ENCODE measurements at regions not wholly inside any gene's neighbourhood (a gene's known extent, or its start where the extent isn't known, plus 50 kb on each side); places are given as distances from the start of the nearest gene placed in this dataset.

DNA sequence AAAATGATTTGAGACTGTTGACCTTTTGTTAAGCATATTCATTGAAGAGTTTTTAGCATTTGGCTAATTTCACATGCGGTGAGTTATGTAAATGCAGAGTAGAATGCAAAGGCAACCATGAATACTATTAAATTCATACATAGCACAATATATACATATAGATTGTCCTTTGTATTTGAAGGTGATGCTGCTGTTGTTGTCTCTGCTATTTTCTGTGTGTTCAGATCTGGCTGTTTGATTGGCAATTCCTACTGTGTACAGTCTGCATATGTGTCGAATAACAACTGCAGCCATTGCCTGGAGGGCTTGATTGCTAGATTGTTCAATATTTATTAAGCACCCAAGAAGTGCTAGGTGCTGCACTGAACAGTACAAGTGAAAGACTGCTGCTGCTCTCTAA lies 187.4 kb downstream of the FOXG1 start:
- no peak overlapping the region for H4K8ac ChIP-seq (ENCODE audit: extremely low read depth, insufficient read depth, low read length)
- H3K18ac ChIP-seq (ENCODE audit: extremely low read depth, low read length), result no peak overlapping the region
- H3K36me3 ChIP-seq (ENCODE audit: control insufficient read depth in 2 of 4, insufficient read depth in 4 of 4, low read length in 3 of 4), result no peaks in the 10 kb centered on the region
- H3K27me3 ChIP-seq (replicated peaks in 1 of 4; ENCODE audit: control insufficient read depth in 3 of 4, extremely low read depth in 1 of 4, insufficient read depth in 3 of 4, low read length in 3 of 4), result no peaks in the 10 kb centered on the region
- H4K91ac ChIP-seq (replicated peaks; ENCODE audit: insufficient read length, low read length), result no peak overlapping the region
- no peak overlapping the region for H3K27ac ChIP-seq (ENCODE audit: low read depth, low read length)
- no peak overlapping the region for H2BK20ac ChIP-seq (ENCODE audit: low read length)
- no peak overlapping the region for H3K23ac ChIP-seq (ENCODE audit: insufficient read length)
- H2BK5ac ChIP-seq (ENCODE audit: low read depth, low read length), result no peak overlapping the region
- no peaks in the 10 kb centered on the region for H3K9me3 ChIP-seq (ENCODE audit: insufficient read depth in 2 of 2, low read depth in 1 of 2, low read length in 1 of 2)
- H3K79me1 ChIP-seq (ENCODE audit: low read depth, low read length), result no peaks in the 10 kb centered on the region
- ChIA-PET POLR2A (ENCODE audit: partially characterized antibody) (no interaction called here), CTCF (ENCODE audit: partially characterized antibody) (no interaction called here)
- no peak overlapping the region for H2BK120ac ChIP-seq (replicated peaks; ENCODE audit: low read depth, low read length)
- H3K14ac ChIP-seq (ENCODE audit: insufficient read length), result no peak overlapping the region
- H3K4ac ChIP-seq (replicated peaks; ENCODE audit: insufficient read length, low read depth, low read length), result no peak overlapping the region
- no peak overlapping the region for H2AFZ ChIP-seq (ENCODE audit: low read length)
- no peaks in the 10 kb centered on the region for H3K79me2 ChIP-seq (ENCODE audit: control insufficient read depth in 1 of 2, insufficient read depth in 2 of 2, low read length in 2 of 2)
- DNase-seq (ENCODE audit: low read depth in 1 of 2, low spot score in 2 of 2) (no peak), FAIRE-seq (no peak)
- H2BK15ac ChIP-seq (ENCODE audit: low read length), result no peak overlapping the region
- no peak overlapping the region for H2BK12ac ChIP-seq (ENCODE audit: low read depth, low read length)
- WGBS, 2 experiments (ENCODE audit: extremely low coverage in 1 of 2, insufficient coverage in 1 of 2, insufficient read length in 1 of 2, insufficient replicate concordance in 2 of 2, low coverage in 1 of 2, low lambda C conversion rate in 2 of 2, missing lambda C conversion rate in 1 of 2), result 85% methylated on average over 2 of the region's 2 CpGs; no CpG with 5 or more reads in 1 of the 2 experiments
- no peak overlapping the region for H4K5ac ChIP-seq (ENCODE audit: insufficient read length, low read depth, low read length)
- no peaks in the 10 kb centered on the region for H4K20me1 ChIP-seq (replicated peaks in 1 of 2; ENCODE audit: control insufficient read depth in 1 of 2, insufficient read depth in 2 of 2, low read length in 2 of 2)
- H3K56ac ChIP-seq (replicated peaks; ENCODE audit: insufficient read length, low read depth, low read length), result no peak overlapping the region
- H3K23me2 ChIP-seq (ENCODE audit: low read depth, low read length), result no peaks in the 10 kb centered on the region
- no peak overlapping the region for H3K4me2 ChIP-seq (ENCODE audit: insufficient read depth in 1 of 2, low read depth in 2 of 2, low read length in 2 of 2)
- H2AK5ac ChIP-seq (ENCODE audit: low read depth, low read length), result no peak overlapping the region
- no peak overlapping the region for H3K4me3 ChIP-seq (ENCODE audit: extremely low read depth in 1 of 4, insufficient read depth in 2 of 4, low read depth in 3 of 4, low read length in 4 of 4)
- no peak overlapping the region for H3K9ac ChIP-seq (replicated peaks in 1 of 4; ENCODE audit: extremely low read depth in 1 of 4, low read depth in 3 of 4, low read length in 3 of 4)
- H3K4me1 ChIP-seq (replicated peaks in 1 of 4; ENCODE audit: control insufficient read depth in 3 of 4, insufficient read depth in 4 of 4, low read length in 3 of 4), result no peaks in the 10 kb centered on the region
- TF ChIP-seq SP4 (IDR thresholded peaks at IDR 0.05; ENCODE audit: low read length), result no peak
- no peak for TF ChIP-seq HDAC2 (IDR thresholded peaks at IDR 0.05; ENCODE audit: borderline replicate concordance in 1 of 2, low read depth in 2 of 2, low read length in 2 of 2)
- TF ChIP-seq KDM1A (IDR thresholded peaks at IDR 0.05; ENCODE audit: borderline replicate concordance, low read length), result no peak
- no peak for TF ChIP-seq FOSL1 (IDR thresholded peaks at IDR 0.05; ENCODE audit: insufficient read depth, low read depth, low read length)
- no peak for TF ChIP-seq PHF8 (conservative IDR thresholded peaks at IDR 0.05; ENCODE audit: low read depth, low read length)
- no peak for TF ChIP-seq SP1 (IDR thresholded peaks at IDR 0.05; ENCODE audit: low read depth, low read length)
- no peak for TF ChIP-seq CHD1 (IDR thresholded peaks at IDR 0.05; ENCODE audit: low read depth, low read length)
- TF ChIP-seq CREB1 (IDR thresholded peaks at IDR 0.05), result no peak
- TF ChIP-seq BCL11A (IDR thresholded peaks at IDR 0.05; ENCODE audit: low read depth in 2 of 2, low read length in 2 of 2), result no peak
- no peak for TF ChIP-seq CBX5 (IDR thresholded peaks at IDR 0.05; ENCODE audit: low read depth, low read length)
- TF ChIP-seq, protein P1, sequence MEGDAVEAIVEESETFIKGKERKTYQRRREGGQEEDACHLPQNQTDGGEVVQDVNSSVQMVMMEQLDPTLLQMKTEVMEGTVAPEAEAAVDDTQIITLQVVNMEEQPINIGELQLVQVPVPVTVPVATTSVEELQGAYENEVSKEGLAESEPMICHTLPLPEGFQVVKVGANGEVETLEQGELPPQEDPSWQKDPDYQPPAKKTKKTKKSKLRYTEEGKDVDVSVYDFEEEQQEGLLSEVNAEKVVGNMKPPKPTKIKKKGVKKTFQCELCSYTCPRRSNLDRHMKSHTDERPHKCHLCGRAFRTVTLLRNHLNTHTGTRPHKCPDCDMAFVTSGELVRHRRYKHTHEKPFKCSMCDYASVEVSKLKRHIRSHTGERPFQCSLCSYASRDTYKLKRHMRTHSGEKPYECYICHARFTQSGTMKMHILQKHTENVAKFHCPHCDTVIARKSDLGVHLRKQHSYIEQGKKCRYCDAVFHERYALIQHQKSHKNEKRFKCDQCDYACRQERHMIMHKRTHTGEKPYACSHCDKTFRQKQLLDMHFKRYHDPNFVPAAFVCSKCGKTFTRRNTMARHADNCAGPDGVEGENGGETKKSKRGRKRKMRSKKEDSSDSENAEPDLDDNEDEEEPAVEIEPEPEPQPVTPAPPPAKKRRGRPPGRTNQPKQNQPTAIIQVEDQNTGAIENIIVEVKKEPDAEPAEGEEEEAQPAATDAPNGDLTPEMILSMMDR (IDR thresholded peaks at IDR 0.05; ENCODE audit: control extremely low read depth in 1 of 3, insufficient read depth in 1 of 3, low read depth in 1 of 3, low read length in 3 of 3), result no peak
- TF ChIP-seq CTBP2 (IDR thresholded peaks at IDR 0.05; ENCODE audit: borderline replicate concordance, insufficient read depth, insufficient read length, low read length), result no peak
- no peak for TF ChIP-seq CHD2 (IDR thresholded peaks at IDR 0.05; ENCODE audit: low read length)
- no peak for TF ChIP-seq TBP (IDR thresholded peaks at IDR 0.05; ENCODE audit: low read depth, low read length)
